Common myeloid progenitor, CD34-positive (primary cell): ENCODE measurements at regions not wholly inside any gene's neighbourhood (a gene's known extent, or its start where the extent isn't known, plus 50 kb on each side); places are given as distances from the start of the nearest gene placed in this dataset.
"Not testable (repeated sequence)": the region's sequence is repeated elsewhere in the genome, so short reads cannot be mapped to it uniquely, and the experiment has no call there.

ENCODE experiments used
- CTCF ChIA-PET: fragments of 350-600 bp; sonication (Branson Sonifier 250); formaldehyde crosslinking; loops from one replicate; lab custom pipeline; 2021; ENCODE audit warnings: antibody characterized with exemption; lab: Charles Lee
- POLR2A ChIA-PET: fragments of 350-600 bp; sonication (Branson Sonifier 250); formaldehyde crosslinking; loops from one replicate; lab custom pipeline; 2021; ENCODE audit warnings: antibody characterized with exemption; lab: Charles Lee
- DNase-seq, 3 donors: peaks; one replicate each; pipeline versions ENCODE4 v3.0.0 to v3.0.0-alpha.2; 2013
- H3K27ac ChIP-seq, 2 experiments: 1 replicate in 1 of 2; 2 replicates in 1 of 2; pipeline ENCODE4 v1.7.0; 2013; ENCODE audit warnings: inconsistent platforms in 2 of 2, low read length in 2 of 2, mild to moderate bottlenecking in 2 of 2, low read depth in 1 of 2, moderate library complexity in 1 of 2; ENCODE audit not compliant: severe bottlenecking in 2 of 2, insufficient read depth in 1 of 2, poor library complexity in 1 of 2
- H3K27me3 ChIP-seq, 5 experiments: replicated peaks in 2 of 5; 1 replicate in 3 of 5; 2 replicates in 2 of 5; pipeline versions ENCODE4 v1.6.1 to v1.7.0; 2013; ENCODE audit warnings: low read length in 4 of 5, mild to moderate bottlenecking in 2 of 5, moderate library complexity in 2 of 5, inconsistent platforms in 1 of 5; ENCODE audit not compliant: insufficient read depth in 5 of 5, control insufficient read depth in 4 of 5
- H3K36me3 ChIP-seq, 4 experiments: 1 replicate in 2 of 4; 2 replicates in 2 of 4; pipeline versions ENCODE4 v1.6.1 to v1.7.0; 2013; ENCODE audit warnings: low read length in 3 of 4, control low read depth in 1 of 4, mild to moderate bottlenecking in 1 of 4; ENCODE audit not compliant: control insufficient read depth in 4 of 4, insufficient read depth in 4 of 4
- H3K4me1 ChIP-seq, 4 experiments: 1 replicate in 3 of 4; 2 replicates in 1 of 4; pipeline versions ENCODE4 v1.6.1 to v1.7.1; 2013; ENCODE audit warnings: low read length in 3 of 4, mild to moderate bottlenecking in 3 of 4, control low read depth in 1 of 4, inconsistent platforms in 1 of 4, moderate library complexity in 1 of 4; ENCODE audit not compliant: control insufficient read depth in 4 of 4, insufficient read depth in 4 of 4; ENCODE audit errors: control extremely low read depth in 1 of 4
- H3K4me3 ChIP-seq, 7 experiments: 1 replicate in 4 of 7; 2 replicates in 3 of 7; pipeline versions ENCODE4 v1.5.1 to v1.7.0; 2013; ENCODE audit warnings: mild to moderate bottlenecking in 7 of 7, low read length in 6 of 7, moderate library complexity in 6 of 7, inconsistent platforms in 2 of 7, low read depth in 2 of 7, control low read depth in 1 of 7; ENCODE audit not compliant: insufficient read depth in 4 of 7, control insufficient read depth in 1 of 7; ENCODE audit errors: extremely low read depth in 1 of 7
- H3K9me3 ChIP-seq, 5 experiments: 1 replicate in 4 of 5; 2 replicates in 1 of 5; pipeline versions ENCODE4 v1.6.1 to v1.7.1; 2013; ENCODE audit warnings: low read length in 4 of 5, mild to moderate bottlenecking in 2 of 5, inconsistent platforms in 1 of 5, low read depth in 1 of 5, moderate library complexity in 1 of 5; ENCODE audit not compliant: control insufficient read depth in 4 of 5, insufficient read depth in 2 of 5; ENCODE audit errors: control extremely low read depth in 1 of 5
- WGBS: methylation state at CpG from one replicate; pipeline ENCODE4 v1.1.5; 2013; ENCODE audit not compliant: insufficient coverage; 5-methylcytosine and 5-hydroxymethylcytosine counted together

- H3K4me1 ChIP-seq = no peaks in the 10 kb centered on the region
- CTCF ChIA-PET = no interaction called here
- no peak overlapping the region for H3K27ac ChIP-seq
- POLR2A ChIA-PET = no interaction called here
- no peaks in the 10 kb centered on the region for H3K27me3 ChIP-seq
- no peak for DNase-seq
- no peak overlapping the region for H3K4me3 ChIP-seq
- 92% methylated on average over 2 of the region's 4 CpGs for WGBS
- H3K9me3 ChIP-seq = no peaks in the 10 kb centered on the region
- no peaks in the 10 kb centered on the region for H3K36me3 ChIP-seq
Measured at GRCh38 chr4:11070813-11071212, 357.9 kb downstream of the HS3ST1 start.

- DNase-seq = no peak
- H3K4me1 ChIP-seq = no peaks in the 10 kb centered on the region
- CTCF ChIA-PET = no interaction called here
- 100% methylated on average over 1 of the region's 2 CpGs for WGBS
- no peaks in the 10 kb centered on the region for H3K9me3 ChIP-seq
- no peak overlapping the region for H3K27ac ChIP-seq
- H3K4me3 ChIP-seq = no peak overlapping the region
- POLR2A ChIA-PET = no interaction called here
- no peaks in the 10 kb centered on the region for H3K36me3 ChIP-seq
- H3K27me3 ChIP-seq = no peaks in the 10 kb centered on the region
Measured at GRCh38 chr4:11069581-11070211, 359.0 kb downstream of the HS3ST1 start.

- no peaks in the 10 kb centered on the region for H3K4me1 ChIP-seq
- no peaks in the 10 kb centered on the region for H3K27me3 ChIP-seq
- H3K27ac ChIP-seq = no peak overlapping the region
- CTCF ChIA-PET = no interaction called here
- H3K9me3 ChIP-seq = no peaks in the 10 kb centered on the region
- H3K36me3 ChIP-seq = no peaks in the 10 kb centered on the region
- DNase-seq = no peak
- POLR2A ChIA-PET = no interaction called here
- no peak overlapping the region for H3K4me3 ChIP-seq
- WGBS = 40% methylated on average over 1 of the region's 3 CpGs
Measured at GRCh38 chr4:11069083-11069482, 359.6 kb downstream of the HS3ST1 start.

GRCh38 chr4:11066584-11066983 is 362.1 kb downstream of the HS3ST1 start:
- 98% methylated on average over 17 of the region's 22 CpGs for WGBS
- POLR2A ChIA-PET, H3K9me3 ChIP-seq, H3K27me3 ChIP-seq, H3K36me3 ChIP-seq, H3K4me1 ChIP-seq, CTCF ChIA-PET, H3K27ac ChIP-seq, DNase-seq, H3K4me3 ChIP-seq: not testable (repeated sequence)

GRCh38 chr4:11060637-11061036 is 368.1 kb downstream of the HS3ST1 start:
- H3K36me3 ChIP-seq, H3K27me3 ChIP-seq, H3K27ac ChIP-seq, POLR2A ChIA-PET, H3K9me3 ChIP-seq, H3K4me1 ChIP-seq, DNase-seq, H3K4me3 ChIP-seq: not testable (repeated sequence)
- no CpG with 5 or more reads among the region's 3 CpGs for WGBS
- CTCF ChIA-PET = interaction anchor here (0.7 kb wide), 1 partner anchor 288 kb away, joined by 3 read pairs; no protein-coding TSS in a partner anchor

GRCh38 chr4:11054937-11055336 is 370.4 kb upstream of the CLNK start:
- CTCF ChIA-PET, H3K27ac ChIP-seq, POLR2A ChIA-PET, H3K27me3 ChIP-seq, H3K9me3 ChIP-seq, H3K4me3 ChIP-seq, H3K4me1 ChIP-seq, H3K36me3 ChIP-seq, DNase-seq: not testable (repeated sequence)
- WGBS = 100% methylated on average over 3 of the region's 7 CpGs

GRCh38 chr4:11053601-11054220 is 369.1 kb upstream of the CLNK start:
- WGBS = 100% methylated on average over 4 of the region's 5 CpGs
- H3K4me3 ChIP-seq = no peak overlapping the region
- no peaks in the 10 kb centered on the region for H3K9me3 ChIP-seq
- DNase-seq = no peak
- no peaks in the 10 kb centered on the region for H3K36me3 ChIP-seq
- CTCF ChIA-PET = no interaction called here
- no peak overlapping the region for H3K27ac ChIP-seq
- peaks cover 0 to 4% (median 0%) of the 10 kb centered on the region in 4 experiments for H3K4me1 ChIP-seq
- POLR2A ChIA-PET = no interaction called here
- H3K27me3 ChIP-seq = no peaks in the 10 kb centered on the region
